ENCODE measurements at regions not wholly inside any gene's neighbourhood (a gene's known extent, or its start where the extent isn't known, plus 50 kb on each side); places are given as distances from the start of the nearest gene placed in this dataset.

DNA sequence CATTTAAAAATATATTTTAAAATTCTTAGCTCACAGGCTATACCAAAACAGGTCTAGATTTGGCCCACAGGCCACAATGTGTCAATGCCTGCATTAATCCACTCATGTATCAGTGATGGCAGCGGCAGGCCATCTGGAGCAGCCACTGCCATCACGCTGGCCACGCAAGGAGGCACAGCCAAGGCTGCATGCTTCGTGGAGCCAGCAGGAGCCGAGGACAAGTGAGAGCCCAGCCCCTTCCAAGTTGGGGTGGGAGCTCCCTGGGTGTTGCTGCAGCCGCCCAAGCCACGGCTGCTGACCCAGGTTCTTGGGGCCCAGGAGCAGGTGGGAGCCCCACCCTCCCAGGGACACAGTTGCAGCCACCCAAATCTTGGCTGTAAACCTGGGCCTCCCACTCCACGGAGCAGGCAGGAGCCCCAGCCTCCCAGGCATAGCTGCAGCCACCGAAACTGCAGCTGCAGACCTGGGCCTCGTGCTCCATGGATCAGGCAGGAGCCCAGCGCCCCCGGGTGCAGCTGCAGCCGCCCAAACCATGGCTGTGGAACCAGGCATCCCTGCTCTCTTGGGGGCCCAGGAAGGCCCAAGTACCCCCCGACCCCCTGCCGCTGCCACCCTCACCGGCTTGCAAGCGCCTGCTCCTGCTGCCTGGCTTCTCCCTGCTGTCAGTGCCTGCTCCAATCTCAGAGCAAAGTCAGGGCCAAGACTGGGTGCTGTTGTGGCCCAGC lies 87.3 kb upstream of the CACUL1 start:
- no peak overlapping the region for H3K27ac Mint-ChIP-seq (ENCODE audit: unreplicated experiment)
- H3K36me3 Mint-ChIP-seq (ENCODE audit: unreplicated experiment): peaks cover 15% of the 10 kb centered on the region
- DNase-seq: no peak
- no peaks in the 10 kb centered on the region for H3K9me3 Mint-ChIP-seq (ENCODE audit: unreplicated experiment)
- peaks cover 3% of the 10 kb centered on the region for H3K4me1 Mint-ChIP-seq (ENCODE audit: low read depth, unreplicated experiment)
- no peak overlapping the region for H3K4me3 Mint-ChIP-seq (ENCODE audit: unreplicated experiment)
- TF ChIP-seq, protein P1, sequence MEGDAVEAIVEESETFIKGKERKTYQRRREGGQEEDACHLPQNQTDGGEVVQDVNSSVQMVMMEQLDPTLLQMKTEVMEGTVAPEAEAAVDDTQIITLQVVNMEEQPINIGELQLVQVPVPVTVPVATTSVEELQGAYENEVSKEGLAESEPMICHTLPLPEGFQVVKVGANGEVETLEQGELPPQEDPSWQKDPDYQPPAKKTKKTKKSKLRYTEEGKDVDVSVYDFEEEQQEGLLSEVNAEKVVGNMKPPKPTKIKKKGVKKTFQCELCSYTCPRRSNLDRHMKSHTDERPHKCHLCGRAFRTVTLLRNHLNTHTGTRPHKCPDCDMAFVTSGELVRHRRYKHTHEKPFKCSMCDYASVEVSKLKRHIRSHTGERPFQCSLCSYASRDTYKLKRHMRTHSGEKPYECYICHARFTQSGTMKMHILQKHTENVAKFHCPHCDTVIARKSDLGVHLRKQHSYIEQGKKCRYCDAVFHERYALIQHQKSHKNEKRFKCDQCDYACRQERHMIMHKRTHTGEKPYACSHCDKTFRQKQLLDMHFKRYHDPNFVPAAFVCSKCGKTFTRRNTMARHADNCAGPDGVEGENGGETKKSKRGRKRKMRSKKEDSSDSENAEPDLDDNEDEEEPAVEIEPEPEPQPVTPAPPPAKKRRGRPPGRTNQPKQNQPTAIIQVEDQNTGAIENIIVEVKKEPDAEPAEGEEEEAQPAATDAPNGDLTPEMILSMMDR (IDR thresholded peaks at IDR 0.05; ENCODE audit: partially characterized antibody, unreplicated experiment): no peak
- H3K27me3 Mint-ChIP-seq (ENCODE audit: unreplicated experiment): no peaks in the 10 kb centered on the region

GRCh38 chr10:118842843-118843624 lies 88.3 kb upstream of the CACUL1 start:
- Mint-ChIP-seq H3K4me3 (ENCODE audit: unreplicated experiment) (no peak overlapping the region), H3K27me3 (ENCODE audit: unreplicated experiment) (peaks cover 1% of the 10 kb centered on the region), H3K36me3 (ENCODE audit: unreplicated experiment) (peaks cover 11% of the 10 kb centered on the region), H3K4me1 (ENCODE audit: low read depth, unreplicated experiment) (peaks cover 3% of the 10 kb centered on the region), H3K27ac (ENCODE audit: unreplicated experiment) (no peak overlapping the region), H3K9me3 (ENCODE audit: unreplicated experiment) (no peaks in the 10 kb centered on the region)
- no peak for DNase-seq
- TF ChIP-seq, protein P1 (IDR thresholded peaks at IDR 0.05; ENCODE audit: partially characterized antibody, unreplicated experiment): no peak

DNA sequence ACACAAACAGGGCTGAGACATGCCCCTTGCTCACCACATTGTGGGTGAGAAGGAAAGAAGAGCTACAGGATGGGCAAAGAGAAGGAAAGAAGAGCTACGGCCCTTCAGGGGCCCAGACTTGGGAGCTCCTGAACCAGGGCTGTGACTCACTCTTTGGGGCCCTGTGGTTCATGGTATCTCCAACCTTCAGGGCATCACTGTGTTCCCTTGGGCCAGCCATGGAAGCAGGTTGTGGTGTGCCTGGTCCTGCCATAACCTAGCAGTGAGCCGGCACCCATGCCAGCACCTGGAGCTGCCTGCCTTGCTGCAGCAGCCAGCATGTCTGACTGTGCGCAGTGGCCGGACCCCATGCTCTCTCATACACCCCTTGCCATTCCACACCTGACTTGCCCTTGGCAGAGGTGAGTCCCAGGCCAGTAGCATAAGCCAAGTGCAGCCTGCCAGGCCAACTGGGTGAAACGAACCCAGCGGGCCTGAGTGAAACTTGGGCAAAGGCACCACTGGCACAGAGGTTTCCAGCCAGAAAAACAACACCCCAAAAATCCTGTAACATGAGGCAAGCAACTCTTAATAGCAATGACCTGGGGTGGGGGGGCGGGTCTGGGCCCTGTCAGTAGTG lies 89.0 kb upstream of the CACUL1 start:
- H3K27ac Mint-ChIP-seq (ENCODE audit: unreplicated experiment): no peak overlapping the region
- TF ChIP-seq, protein P1 (IDR thresholded peaks at IDR 0.05; ENCODE audit: partially characterized antibody, unreplicated experiment): no peak
- H3K4me1 Mint-ChIP-seq (ENCODE audit: low read depth, unreplicated experiment): peaks cover 7% of the 10 kb centered on the region
- H3K4me3 Mint-ChIP-seq (ENCODE audit: unreplicated experiment): no peak overlapping the region
- H3K27me3 Mint-ChIP-seq (ENCODE audit: unreplicated experiment): peaks cover 1% of the 10 kb centered on the region
- DNase-seq: no peak
- H3K9me3 Mint-ChIP-seq (ENCODE audit: unreplicated experiment): no peaks in the 10 kb centered on the region
- peaks cover 5% of the 10 kb centered on the region for H3K36me3 Mint-ChIP-seq (ENCODE audit: unreplicated experiment)

- H3K27ac Mint-ChIP-seq (ENCODE audit: unreplicated experiment): no peak overlapping the region
Measured at GRCh38 chr10:118844731-118845521, 90.2 kb upstream of the CACUL1 start.

More at GRCh38 chr10:118844731-118845521, 90.2 kb upstream of the CACUL1 start:
- no peaks in the 10 kb centered on the region for H3K9me3 Mint-ChIP-seq (ENCODE audit: unreplicated experiment)
- TF ChIP-seq, protein P1 (IDR thresholded peaks at IDR 0.05; ENCODE audit: partially characterized antibody, unreplicated experiment): no peak
- H3K27me3 Mint-ChIP-seq (ENCODE audit: unreplicated experiment): peaks cover 1% of the 10 kb centered on the region
- no peaks in the 10 kb centered on the region for H3K36me3 Mint-ChIP-seq (ENCODE audit: unreplicated experiment)
- no peak overlapping the region for H3K4me3 Mint-ChIP-seq (ENCODE audit: unreplicated experiment)
- DNase-seq: no peak
- H3K4me1 Mint-ChIP-seq (ENCODE audit: low read depth, unreplicated experiment): peaks cover 7% of the 10 kb centered on the region

All from glutamatergic neuron (in vitro differentiated cells).